A673 (cell line): ENCODE measurements at regions not wholly inside any gene's neighbourhood (a gene's known extent, or its start where the extent isn't known, plus 50 kb on each side); places are given as distances from the start of the nearest gene placed in this dataset.

Source experiments
- BruUV-seq: library from RNA; stranded (reverse); fragments of 400-500 nt; replicated peaks from 2 replicates; lab custom pipeline; 2021; lab: Mats Ljungman, UMichigan
- CTCF ChIA-PET: fragments of 300-600 bp; sonication (Branson Sonifier 250); formaldehyde crosslinking; loops from one replicate; lab custom pipeline; 2022; ENCODE audit warnings: antibody characterized with exemption; lab: Charles Lee
- POLR2A ChIA-PET: fragments of 300-600 bp; sonication (Branson Sonifier 250); formaldehyde crosslinking; loops from one replicate; lab custom pipeline; 2022; ENCODE audit warnings: antibody characterized with exemption; ENCODE audit not compliant: low non-redundant PET; lab: Charles Lee
- DNase-seq: peaks from one replicate; pipeline ENCODE4 v3.0.0-alpha.2; 2015; ENCODE audit warnings: low spot score
- H3K27ac ChIP-seq: fragments of 200-600 bp; sonication (generic); 2 replicates; pipeline ENCODE4 v1.5.1; 2016; ENCODE audit warnings: mixed run types, low read depth, mild to moderate bottlenecking, mixed read lengths, antibody characterized with exemption, low read length; ENCODE audit not compliant: poor library complexity, severe bottlenecking
- H3K27me3 ChIP-seq: fragments of 200-600 bp; sonication (generic); replicated peaks from 2 replicates; pipeline ENCODE4 v1.6.1; 2017; ENCODE audit warnings: mixed run types, low read depth, mild to moderate bottlenecking, mixed read lengths, antibody characterized with exemption, low read length; ENCODE audit not compliant: insufficient read depth, poor library complexity
- H3K36me3 ChIP-seq: fragments of 200-600 bp; sonication (generic); 2 replicates; pipeline ENCODE4 v1.6.1; 2016; ENCODE audit warnings: mixed run types, mild to moderate bottlenecking, mixed read lengths, antibody characterized with exemption, low read length; ENCODE audit not compliant: insufficient read depth, poor library complexity, severe bottlenecking
- H3K4me1 ChIP-seq: fragments of 200-600 bp; sonication (generic); 2 replicates; pipeline ENCODE4 v1.6.1; 2017; ENCODE audit warnings: mixed run types, mild to moderate bottlenecking, mixed read lengths, antibody characterized with exemption, low read length; ENCODE audit not compliant: insufficient read depth, poor library complexity, severe bottlenecking
- H3K4me3 ChIP-seq: fragments of 200-600 bp; sonication (generic); 2 replicates; pipeline ENCODE4 v1.5.1; 2016; ENCODE audit warnings: low read depth, mixed run types, mild to moderate bottlenecking, mixed read lengths, low read length; ENCODE audit not compliant: poor library complexity, severe bottlenecking
- H3K9me3 ChIP-seq: fragments of 200-600 bp; sonication (generic); 2 replicates; pipeline ENCODE4 v1.6.1; 2016; ENCODE audit warnings: mixed run types, low read depth, mild to moderate bottlenecking, mixed read lengths, antibody characterized with exemption, low read length; ENCODE audit not compliant: poor library complexity, severe bottlenecking
- CTCF ChIP-seq: fragments of 300-800, 200-600 bp; sonication (generic); conservative IDR thresholded peaks from 2 replicates; pipeline ENCODE4 v1.5.1; 2017; ENCODE audit warnings: low read depth, mild to moderate bottlenecking, antibody characterized with exemption, low read length, moderate library complexity, mixed read lengths
- EZH2 ChIP-seq: fragments of 200-600 bp; sonication (generic); IDR thresholded peaks from 2 replicates; pipeline ENCODE4 v1.6.1; 2017; ENCODE audit warnings: borderline replicate concordance, low read depth, mild to moderate bottlenecking, mixed read lengths, antibody characterized with exemption, low read length; ENCODE audit not compliant: poor library complexity, severe bottlenecking
- intact Hi-C: fragments of 100-400 bp; cut with micrococcal nuclease; formaldehyde crosslinking; loops from one replicate; pipeline ENCODE4 v1.10.0; 2022; ENCODE audit not compliant: unreplicated experiment

- H3K27ac ChIP-seq = no peak overlapping the region
- TF ChIP-seq EZH2 (no peak), CTCF (no peak)
- ChIA-PET POLR2A (no interaction called here), CTCF (no interaction called here)
- H3K4me1 ChIP-seq = no peaks in the 10 kb centered on the region
- peak; percentile 4 for DNase-seq
- H3K36me3 ChIP-seq = no peaks in the 10 kb centered on the region
- no peaks in the 10 kb centered on the region for H3K9me3 ChIP-seq
- peaks cover 5% of the 10 kb centered on the region for H3K27me3 ChIP-seq
- intact Hi-C loops = no loop called here
- no peak overlapping the region for H3K4me3 ChIP-seq
- BruUV-seq = no TSS peak
Observed at GRCh38 chr18:40048886-40049650, 1906.0 kb upstream of the PIK3C3 start.

GRCh38 chr18:40048253-40048652 is 1906.8 kb upstream of the PIK3C3 start:
- DNase-seq = no peak
- no peak overlapping the region for H3K4me3 ChIP-seq
- peaks cover 13% of the 10 kb centered on the region for H3K27me3 ChIP-seq
- H3K4me1 ChIP-seq = no peaks in the 10 kb centered on the region
- no peaks in the 10 kb centered on the region for H3K9me3 ChIP-seq
- CTCF ChIA-PET = no interaction called here
- TF ChIP-seq CTCF = no peak
- TF ChIP-seq EZH2 = no peak
- BruUV-seq = no TSS peak
- intact Hi-C loops = no loop called here
- no peaks in the 10 kb centered on the region for H3K36me3 ChIP-seq
- POLR2A ChIA-PET = no interaction called here
- H3K27ac ChIP-seq = no peak overlapping the region

GRCh38 chr18:40046596-40046995 is 1908.4 kb upstream of the PIK3C3 start:
- CTCF ChIA-PET = no interaction called here
- POLR2A ChIA-PET = no interaction called here
- TF ChIP-seq EZH2 (no peak), CTCF (no peak)
- intact Hi-C loops = no loop called here
- Histone ChIP-seq H3K9me3 (no peaks in the 10 kb centered on the region), H3K27me3 (peaks cover 13% of the 10 kb centered on the region), H3K27ac (no peak overlapping the region), H3K4me3 (no peak overlapping the region), H3K4me1 (no peaks in the 10 kb centered on the region), H3K36me3 (no peaks in the 10 kb centered on the region)
- no peak for DNase-seq
- BruUV-seq = no TSS peak
